Iris pigment epithelial cell (primary cell): ENCODE measurements at regions not wholly inside any gene's neighbourhood (a gene's known extent, or its start where the extent isn't known, plus 50 kb on each side); places are given as distances from the start of the nearest gene placed in this dataset.
A peak's percentile ranks its signal among the peaks of the same experiment; 100 is the strongest.

Experiments
- DNase-seq: peaks from one replicate; pipeline ENCODE4 v3.0.0-alpha.2; 2011; ENCODE audit warnings: low read depth

- no peak for DNase-seq
Observed at GRCh38 chr6:43950051-43950605, 177.1 kb downstream of the MRPL14 start.

GRCh38 chr6:43949551-43949991, 177.7 kb downstream of the MRPL14 start:
- peak; percentile 15 for DNase-seq

GRCh38 chr6:43948527-43949485, 178.4 kb downstream of the MRPL14 start:
- peak; percentile 46 for DNase-seq

- DNase-seq: no peak
Observed at GRCh38 chr6:43947860-43948259, 177.8 kb downstream of the VEGFA start.

GRCh38 chr6:43946641-43947363, 176.8 kb downstream of the VEGFA start:
- DNase-seq: no peak

DNA sequence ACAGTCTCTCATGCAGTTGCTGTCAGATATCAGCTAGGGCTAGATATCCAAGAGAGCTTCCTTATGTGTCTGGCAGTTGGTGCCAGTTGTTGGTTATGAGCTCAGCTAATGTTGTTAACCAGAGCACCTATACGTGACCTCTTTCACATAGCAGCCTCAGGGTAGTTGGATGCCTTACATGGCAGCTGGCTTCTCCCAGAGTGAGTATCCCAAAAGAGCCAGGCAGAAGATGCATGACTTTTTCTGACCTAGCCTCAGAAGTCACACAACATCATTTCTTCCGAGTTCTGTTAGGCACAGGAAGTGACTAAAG, 175.7 kb downstream of the VEGFA start:
- DNase-seq: no peak

DNA sequence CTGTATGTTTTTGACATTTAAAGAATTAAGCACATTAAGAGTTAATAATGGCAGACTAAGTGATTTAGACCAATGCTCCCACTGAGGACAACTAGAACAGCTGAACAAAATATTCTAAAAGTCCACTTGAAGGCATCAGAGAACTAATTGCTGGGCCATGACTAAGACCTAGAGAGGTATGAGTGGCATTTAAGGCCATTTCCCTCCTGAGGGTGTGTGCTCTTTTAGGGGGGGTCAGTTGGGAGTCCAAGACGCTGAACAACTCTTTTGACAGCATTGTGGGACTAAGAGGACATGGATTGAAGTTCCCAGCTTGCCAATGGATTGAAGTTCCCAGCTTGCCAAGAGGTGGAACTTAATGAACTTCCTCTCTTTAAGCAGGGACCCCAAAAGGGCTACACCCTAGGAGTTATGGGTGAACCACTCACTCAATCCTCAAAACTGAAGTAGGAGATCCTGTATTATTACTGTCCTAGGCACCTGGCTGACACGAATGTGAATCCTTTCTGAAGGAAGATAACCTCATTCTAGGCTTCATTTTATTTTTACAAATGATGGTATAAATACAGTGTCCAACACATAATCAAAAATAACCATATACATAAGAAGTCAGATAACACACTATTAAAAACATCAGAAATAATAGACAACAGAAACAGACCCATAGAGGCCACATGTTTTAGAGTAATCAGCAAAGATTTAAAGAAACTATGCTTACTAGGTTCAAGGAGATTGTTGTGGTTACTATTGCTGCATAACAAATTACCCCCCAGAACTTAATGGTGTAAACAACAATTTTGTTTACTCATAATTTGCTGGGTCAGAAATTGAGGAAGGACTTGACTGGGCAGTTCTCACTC, 175.1 kb downstream of the VEGFA start:
- peak; percentile 58 for DNase-seq

GRCh38 chr6:43943781-43944250, 173.8 kb downstream of the VEGFA start:
- DNase-seq: no peak

GRCh38 chr6:43943099-43943766, 173.2 kb downstream of the VEGFA start:
- no peak for DNase-seq

DNA sequence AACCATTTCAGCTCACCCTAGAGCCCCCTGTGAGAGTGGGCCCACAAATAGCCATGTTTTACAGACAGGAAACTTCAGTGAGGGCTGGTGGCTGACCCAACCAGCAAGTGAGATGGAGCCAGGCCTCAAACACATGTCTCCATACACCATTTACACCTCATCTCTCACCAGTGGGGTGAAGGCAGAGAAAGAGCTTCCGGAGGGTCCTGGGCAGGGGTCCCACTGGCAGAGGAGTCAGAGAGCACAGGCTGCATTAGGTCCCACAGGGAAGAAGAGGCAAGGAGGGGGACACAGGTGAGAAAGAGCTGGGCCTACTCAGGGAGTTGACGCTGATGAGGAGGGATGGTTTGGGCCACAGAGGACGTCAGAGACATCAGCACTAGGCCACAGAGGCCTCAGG, 172.6 kb downstream of the VEGFA start:
- DNase-seq: no peak

DNA sequence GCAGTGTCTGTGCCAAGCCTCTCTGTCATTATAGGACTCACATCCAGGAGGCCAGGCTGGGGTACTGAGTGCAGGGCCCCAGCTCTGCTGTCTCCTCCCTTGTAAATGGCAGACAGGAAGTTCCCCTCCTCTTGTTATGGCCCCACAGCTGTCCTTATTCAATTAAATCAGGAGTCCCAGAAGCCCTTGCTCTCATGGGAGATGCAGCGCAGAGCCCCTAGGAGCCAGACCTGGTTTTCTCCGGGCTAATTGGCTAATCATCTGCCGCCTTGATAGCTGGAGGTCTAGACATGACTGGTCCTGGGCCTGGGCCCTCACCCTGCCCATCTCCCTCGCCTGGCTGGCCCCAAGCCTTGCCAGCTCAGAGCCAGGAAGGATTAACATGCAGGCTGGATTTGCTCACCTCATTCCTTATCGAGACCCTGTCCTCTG, 172.0 kb downstream of the VEGFA start:
- no peak for DNase-seq

- DNase-seq: no peak
Observed at GRCh38 chr6:43941174-43941573, 171.2 kb downstream of the VEGFA start.

GRCh38 chr6:43940393-43941087, 170.5 kb downstream of the VEGFA start:
- DNase-seq: no peak

DNA sequence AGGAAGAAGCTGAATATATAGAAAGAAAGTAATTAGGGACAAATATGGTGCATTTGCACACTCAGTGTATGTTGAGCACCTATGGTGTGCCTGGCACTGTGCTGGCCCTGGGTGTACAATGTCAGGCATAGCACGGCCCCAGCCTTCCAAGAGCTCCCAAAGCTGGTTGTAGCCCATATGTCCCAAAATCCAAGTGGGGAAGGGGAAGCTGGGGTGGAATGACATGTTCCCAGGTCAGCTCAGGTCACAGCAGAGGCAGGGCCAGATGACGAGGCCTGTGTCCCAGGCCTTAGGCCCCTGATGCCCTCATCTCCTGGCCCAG, 170.0 kb downstream of the VEGFA start:
- DNase-seq: no peak

DNA sequence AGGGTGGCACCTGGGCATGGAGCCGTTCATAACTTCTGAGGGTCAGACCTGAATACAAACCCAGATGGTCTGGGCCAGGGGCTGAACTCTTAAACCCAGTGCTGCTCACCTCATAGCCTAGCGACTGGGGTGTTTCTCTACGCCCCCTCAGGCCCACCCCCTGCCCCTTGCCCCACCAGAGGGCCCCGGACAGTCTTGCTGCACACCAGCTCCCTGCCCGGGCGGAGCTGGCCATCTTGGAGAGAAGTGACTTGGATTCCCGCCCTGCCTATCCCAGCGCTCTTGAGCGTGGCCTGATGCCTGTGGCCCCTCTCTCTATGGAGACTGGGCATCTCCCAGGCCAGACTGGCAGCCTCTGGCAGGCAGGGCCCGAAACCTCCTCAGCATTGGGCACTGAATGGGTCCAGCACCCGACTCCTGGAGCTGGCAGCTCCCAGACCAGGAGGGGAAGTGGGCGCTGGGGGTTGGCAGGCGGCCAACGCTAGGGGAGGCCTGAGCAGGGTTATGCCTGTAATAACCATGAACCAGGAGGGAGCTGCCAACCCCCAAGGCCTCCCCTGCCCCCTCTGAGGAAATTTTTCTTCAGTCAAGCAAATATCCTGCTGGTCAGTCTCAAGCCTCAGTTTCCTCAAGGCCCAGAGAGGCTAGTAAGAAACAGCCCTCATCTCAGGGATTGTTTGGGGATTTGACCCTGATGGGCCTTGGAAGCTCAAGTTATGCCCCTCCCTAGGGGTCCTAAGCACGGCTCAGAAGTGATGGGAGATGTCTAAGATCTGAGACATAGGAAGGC, 169.5 kb downstream of the VEGFA start:
- DNase-seq: no peak

- DNase-seq: no peak
Observed at GRCh38 chr6:43938178-43939105, 168.4 kb downstream of the VEGFA start.

GRCh38 chr6:43937236-43938177, 167.5 kb downstream of the VEGFA start:
- DNase-seq: no peak

DNA sequence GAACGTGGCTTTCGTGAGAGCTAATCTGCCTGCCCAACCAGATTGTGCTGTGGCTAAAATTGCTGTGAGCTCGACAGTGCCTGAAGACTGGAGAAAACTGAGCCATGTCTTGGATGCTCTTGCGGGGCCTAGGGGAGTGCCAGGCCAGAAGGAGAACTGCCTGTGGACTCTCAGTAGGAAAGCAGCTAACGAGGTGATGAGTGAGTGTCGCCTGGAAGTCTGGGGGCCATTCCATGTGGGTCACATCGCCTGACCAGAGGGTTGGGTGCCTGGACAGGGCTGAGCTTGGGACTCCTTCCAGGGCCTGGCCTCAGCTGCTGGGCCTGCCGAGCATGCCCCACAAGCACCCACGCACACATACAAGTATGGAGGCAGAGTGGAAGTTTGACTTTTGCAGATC, 166.5 kb downstream of the VEGFA start:
- DNase-seq: no peak
